ENCODE measurements at regions not wholly inside any gene's neighbourhood (a gene's known extent, or its start where the extent isn't known, plus 50 kb on each side); places are given as distances from the start of the nearest gene placed in this dataset.
"Not testable (repeated sequence)": the region's sequence is repeated elsewhere in the genome, so short reads cannot be mapped to it uniquely, and the experiment has no call there.

DNA sequence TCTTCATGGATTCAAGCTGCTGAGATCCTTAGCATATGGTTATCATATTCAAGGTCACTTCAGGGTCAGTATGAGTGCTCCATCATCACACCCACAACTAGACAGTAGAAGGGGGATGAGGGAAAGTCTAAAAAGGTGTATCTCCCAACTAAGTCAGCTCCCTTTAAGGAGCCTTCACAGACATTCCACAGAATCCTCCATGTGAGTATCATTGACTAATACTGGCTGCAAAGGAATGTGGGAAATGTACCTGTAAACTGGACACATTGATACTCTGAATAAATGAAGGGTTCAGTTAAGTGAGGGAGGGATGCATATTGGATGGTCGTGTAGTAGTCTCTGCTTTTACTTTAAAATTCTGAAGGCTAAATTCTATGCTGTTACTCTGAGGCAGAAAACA lies 330.7 kb downstream of the LRRC70 start:
- DNase-seq (ENCODE audit: low read depth in 2 of 3, low spot score in 2 of 3), result no peak

DNA sequence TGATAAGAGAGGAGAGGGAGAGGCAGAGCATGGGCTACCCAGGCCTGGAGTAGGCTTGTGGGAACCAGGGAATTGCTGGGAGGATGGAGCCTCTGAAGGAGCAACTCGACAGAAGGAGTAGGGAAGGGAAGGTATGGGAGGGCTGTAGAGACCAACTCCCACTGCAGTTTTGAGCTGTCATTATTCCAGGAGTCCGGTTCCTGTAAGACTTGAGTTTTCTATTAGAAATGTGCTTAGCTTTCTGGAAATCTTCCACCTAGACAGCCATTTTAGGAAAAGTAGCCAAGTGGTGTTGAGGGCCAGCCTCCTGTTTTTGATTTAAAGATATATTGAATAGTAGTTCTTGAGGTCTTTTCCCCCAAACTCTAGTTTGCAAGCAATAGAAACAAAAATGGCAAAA lies 323.5 kb downstream of the LRRC70 start:
- no peak for DNase-seq (ENCODE audit: low read depth in 2 of 3, low spot score in 2 of 3)

DNA sequence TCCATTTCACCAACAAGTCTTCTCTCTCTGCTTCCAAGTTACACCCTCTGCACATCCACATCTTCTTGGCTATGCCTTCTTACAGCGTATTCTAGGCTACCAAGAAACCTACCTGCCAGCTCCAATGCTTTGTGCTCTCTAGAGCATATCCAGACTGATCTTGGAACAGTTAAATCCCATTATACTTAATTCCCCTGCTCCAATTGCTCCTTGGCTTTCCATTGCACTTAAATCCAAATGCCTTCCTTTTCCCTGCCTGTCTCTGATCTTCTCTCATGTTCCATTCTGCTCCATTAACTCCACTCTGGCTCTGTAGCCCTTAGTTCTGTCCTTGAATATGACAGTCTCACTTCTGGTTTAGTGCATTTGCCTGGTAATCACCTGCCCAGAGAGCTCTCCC lies 322.4 kb downstream of the LRRC70 start:
- DNase-seq (ENCODE audit: low read depth in 2 of 3, low spot score in 2 of 3), result no peak

DNA sequence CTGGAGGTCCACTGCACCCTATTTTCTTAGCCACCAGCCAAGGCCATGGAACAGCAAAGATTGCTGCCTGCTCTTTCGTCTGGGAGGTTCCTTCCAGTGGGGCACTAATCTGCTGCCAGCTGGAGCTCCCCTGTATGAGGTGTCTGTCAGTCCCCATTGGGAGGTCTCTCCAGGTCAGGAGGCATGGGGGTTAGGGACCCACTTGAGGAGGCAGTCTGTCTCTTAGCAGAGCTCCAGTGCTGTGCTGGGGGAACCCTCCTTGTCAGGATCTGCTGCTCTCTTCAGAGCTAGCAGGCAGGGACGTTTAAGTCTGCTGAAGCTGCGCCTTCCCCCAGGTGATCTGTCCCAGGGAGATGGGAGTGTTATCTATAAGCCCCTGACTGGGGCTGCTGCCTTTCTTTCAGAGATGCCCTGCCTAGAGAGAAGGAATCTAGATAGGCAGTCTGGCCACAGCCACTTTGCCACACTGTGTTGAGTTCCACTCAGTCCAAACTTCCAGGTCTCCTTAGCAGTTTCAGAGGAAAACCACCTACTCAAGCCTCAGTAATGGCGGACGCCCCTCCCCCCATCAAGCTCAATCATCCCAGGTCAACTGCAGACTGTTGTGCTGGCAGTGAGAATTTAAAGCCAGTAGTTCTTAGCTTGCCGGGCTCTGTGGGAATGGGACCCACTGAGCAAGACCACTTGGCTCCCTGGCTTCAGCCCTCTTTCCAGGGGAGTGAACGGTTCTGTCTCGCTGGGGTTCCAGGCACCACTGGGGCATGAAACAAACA lies 317.7 kb downstream of the LRRC70 start:
- no peak for DNase-seq (ENCODE audit: low read depth in 2 of 3, low spot score in 2 of 3)

DNA sequence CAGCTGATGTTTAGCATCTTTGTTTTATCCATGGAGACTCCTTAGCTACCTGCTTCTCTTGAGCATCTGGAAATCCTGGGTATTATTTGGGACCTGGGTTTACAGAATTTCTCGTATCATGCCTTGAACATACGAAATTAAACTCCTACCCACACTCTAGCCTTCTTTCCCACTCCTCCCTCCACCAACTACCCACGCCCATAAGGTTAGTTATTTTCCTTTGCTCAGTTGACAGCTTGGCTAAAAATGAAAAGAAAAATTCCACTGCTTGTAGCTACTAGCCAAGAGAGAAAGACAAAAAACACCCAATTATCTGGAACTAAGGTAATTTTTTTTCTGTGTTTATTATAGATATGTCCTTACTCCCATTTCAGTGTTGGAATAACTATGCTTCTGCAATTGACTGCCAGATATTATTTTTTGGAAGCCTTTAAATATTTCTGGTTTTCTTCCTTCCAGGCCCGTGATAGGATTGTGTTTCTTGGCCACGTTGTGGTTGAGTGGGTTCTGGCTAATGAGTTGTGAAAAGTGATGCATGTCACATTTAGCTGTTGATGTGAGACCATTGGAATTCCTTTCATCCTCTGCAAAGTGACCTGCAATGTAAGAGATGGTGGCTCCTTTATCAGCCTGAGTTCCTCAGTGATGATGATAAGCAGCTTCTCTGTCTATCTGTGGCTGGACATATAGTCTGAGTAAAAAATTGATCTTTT lies 308.1 kb downstream of the LRRC70 start:
- no peak for DNase-seq (ENCODE audit: low read depth in 2 of 3, low spot score in 2 of 3)

DNA sequence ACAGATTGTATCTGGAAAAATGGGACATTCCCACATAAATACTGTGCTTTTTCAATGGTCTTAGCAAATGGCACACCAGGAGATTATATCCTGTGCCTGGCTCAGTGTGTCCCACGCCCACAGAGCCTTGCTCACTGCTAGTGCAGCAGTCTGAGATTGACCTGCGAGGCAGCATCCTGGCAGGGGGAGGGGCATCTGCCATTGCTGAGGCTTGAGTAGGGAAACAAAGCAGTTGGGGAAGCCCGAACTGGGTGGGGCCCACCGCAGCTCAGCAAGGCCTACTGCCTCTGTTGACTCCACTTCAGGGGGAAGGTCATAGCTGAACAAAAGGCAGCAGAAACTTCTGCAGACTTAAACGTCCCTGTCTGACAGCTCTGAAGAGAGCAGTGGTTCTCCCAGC lies 258.7 kb downstream of the LRRC70 start:
- DNase-seq (ENCODE audit: low read depth in 2 of 3, low spot score in 2 of 3), result not testable (repeated sequence)

DNA sequence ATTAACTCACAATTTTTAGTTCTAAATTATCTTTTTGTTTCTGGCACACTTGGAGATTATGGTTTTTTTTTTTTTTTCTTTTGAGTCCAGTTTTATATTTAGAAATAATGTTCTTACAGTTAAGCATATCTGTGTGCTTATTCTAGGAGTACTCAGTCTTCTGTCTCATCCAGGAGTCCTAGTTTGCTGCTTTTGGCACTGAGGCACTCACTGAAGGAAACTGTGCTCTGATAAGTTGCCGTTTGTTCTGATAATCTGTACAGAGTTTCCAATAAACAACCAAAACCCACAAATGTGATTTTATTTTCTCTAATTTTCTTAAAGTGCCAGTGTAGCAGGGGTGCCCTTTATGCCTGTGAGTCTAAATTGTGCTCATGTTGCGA lies 251.0 kb downstream of the LRRC70 start:
- no peak for DNase-seq (ENCODE audit: low read depth in 2 of 3, low spot score in 2 of 3)

DNA sequence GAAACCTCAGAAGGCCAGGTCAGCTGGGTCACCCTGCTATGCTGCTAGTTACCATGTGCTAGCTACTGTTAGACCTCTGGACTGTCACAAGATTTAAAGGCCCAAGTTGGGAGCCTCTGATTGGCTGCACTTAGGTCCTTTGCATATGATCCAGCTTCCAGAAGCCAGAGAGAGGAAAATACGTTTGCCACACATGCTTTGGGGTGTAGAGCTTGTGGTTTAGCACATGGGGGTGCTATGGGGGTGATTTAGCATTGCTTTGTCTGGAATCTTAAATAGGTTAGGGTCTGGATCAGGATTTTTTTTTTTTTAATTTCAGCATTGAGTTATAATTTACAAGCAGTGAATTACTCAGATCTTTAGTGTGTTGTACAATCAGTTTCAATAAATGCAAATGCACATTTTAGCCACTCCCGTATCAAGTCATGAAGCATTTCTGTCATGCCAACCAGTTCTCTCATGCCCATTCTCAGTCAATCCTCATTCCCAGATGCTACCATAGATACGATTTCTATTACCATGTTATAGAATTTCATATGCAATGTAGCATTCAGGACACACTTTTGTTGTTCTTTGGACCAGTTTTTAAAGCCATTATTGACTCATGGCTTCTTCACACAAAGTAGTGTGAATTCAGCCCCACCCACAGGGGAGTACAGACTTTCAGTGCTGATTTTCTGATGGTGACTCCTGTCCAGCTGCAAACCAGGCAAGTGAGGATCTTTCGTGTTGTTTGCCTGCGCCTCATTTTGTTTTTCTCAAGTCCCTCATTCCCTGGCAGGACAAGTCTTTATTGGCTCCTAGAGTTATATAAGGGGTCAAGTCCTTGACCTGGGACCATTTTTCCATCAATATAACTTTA lies 250.4 kb downstream of the LRRC70 start:
- no peak for DNase-seq (ENCODE audit: low read depth in 2 of 3, low spot score in 2 of 3)

DNA sequence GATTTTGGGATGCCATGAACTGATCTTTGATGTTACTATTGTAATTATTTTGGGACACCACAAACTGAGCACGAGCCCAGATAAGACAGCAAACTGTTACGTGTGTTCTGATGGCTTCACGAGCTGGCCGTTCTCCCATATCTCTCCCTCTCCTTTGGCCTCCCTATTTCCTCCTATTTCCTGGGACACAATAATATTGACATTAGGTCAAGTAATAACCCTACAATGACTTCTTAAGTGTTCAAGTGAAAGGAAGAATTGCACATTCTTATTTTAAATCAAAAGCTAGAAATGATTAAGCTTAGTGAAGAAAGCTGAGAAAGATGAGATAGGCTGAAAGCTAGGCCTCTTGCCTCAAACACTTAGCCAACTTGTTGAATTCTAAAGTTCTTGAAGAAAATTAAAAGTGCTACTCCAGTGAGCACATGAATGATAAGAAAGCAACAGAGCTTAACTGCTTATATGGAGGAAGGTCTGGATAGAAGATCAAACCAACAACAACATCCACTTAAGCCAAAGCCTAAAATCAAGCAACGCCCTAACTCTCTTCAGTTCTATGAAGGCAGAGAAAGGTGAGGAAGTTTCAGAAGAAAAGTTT lies 247.1 kb downstream of the LRRC70 start:
- DNase-seq (ENCODE audit: low read depth in 2 of 3, low spot score in 2 of 3), result no peak

DNA sequence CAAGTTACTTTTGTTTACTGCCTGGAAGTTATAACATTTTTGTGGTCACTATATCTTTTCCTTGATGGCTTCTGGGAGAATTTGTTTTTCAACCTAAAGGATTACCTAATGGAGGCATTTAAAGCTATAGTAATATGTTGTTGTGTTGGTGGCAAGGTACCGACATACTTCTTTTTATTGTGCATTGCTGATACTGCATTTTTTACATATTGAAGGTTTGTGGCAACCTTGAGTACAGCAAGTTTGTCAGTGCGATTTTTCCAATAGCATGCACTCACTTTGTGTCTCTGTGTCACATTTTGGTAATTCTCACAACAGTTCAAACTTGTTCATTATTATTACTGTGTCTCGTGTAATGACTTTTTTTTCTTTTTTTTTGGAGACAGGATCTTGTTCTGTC lies 246.3 kb downstream of the LRRC70 start:
- DNase-seq (ENCODE audit: low read depth in 2 of 3, low spot score in 2 of 3), result no peak

DNA sequence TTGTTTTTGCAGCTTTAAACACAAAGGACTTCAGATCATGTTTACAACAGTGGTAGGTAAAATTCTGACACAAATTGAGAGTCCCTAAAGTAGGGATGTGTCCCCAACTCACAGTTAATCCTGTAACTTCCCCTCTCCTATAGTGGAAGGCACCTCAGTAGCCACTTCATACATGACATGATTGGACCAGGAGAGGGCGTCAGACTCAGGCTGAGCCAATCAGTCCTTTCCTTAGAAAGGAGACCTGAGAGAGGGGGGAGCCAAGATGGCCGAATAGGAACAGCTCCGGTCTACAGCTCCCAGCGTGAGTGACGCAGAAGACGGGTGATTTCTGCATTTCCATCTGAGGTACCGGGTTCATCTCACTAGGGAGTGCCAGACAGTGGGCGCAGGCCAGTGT lies 238.4 kb downstream of the LRRC70 start:
- not testable (repeated sequence) for DNase-seq (ENCODE audit: low read depth in 2 of 3, low spot score in 2 of 3)

DNA sequence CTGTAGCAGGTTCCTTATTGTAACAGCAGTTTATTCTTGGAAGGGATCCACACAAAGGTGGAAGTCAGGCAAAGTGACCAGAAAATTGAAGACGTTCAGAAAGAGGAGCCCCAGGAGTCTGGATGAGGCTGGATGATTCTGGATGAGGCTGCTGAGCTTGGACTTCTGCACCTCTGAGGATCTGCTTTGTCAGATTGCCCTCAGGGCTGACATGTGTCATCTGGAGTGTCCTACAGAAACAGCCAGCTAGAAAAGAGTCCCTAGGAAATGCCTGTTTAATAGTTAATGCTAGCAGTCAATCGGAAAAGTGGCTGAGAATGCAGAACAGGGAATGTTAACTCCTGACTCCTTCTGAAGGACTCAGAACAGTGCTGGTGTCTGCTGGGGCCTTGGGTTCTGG lies 236.4 kb downstream of the LRRC70 start:
- DNase-seq (ENCODE audit: low read depth in 2 of 3, low spot score in 2 of 3), result no peak

DNA sequence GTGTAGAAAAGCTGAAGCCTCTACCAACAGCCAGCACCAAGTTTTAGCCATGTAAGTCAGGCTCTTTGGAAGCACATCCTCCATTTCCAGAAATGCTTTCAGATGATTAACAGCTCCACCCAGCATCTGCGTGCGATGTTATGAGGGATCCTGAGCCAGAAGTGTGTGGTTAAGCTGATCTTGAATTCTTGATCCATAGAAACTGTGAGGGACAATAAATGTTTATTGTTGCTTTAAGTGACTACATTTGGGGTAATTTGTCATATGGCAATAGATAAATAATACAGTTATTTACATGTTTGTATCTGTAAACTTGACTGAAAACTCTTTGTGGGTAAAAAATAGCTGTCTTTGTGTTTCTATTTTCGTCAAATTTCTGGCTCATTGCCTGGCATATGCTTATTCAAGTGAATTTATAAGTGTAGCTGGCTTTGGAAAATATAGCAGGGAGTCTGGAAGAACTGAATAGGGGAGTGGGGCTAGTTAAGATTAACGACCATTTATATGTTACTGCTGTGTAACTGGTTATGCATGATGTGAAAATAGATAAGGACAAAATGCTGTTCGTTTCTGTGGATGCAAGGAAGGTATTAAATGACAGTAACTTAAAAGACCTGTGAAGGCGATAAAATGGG lies 234.1 kb downstream of the LRRC70 start:
- no peak for DNase-seq (ENCODE audit: low read depth in 2 of 3, low spot score in 2 of 3)

DNA sequence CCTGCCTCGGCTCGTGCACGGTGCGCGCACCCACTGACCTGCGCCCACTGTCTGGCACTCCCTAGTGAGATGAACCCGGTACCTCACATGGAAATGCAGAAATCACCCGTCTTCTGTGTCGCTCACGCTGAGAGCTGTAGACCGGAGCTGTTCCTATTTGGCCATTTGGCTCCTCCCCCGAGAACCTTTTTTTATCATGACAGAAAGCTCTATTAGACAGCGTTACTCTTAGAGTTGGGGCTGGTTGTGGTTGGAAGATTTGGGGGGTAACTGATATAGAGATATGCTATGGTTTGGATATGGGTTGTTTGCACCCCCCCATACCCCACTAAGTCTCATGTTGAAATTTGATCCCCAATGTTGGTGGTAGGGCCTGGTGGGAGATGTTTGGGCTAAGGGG lies 226.2 kb downstream of the LRRC70 start:
- DNase-seq (ENCODE audit: low read depth in 2 of 3, low spot score in 2 of 3), result not testable (repeated sequence)

DNA sequence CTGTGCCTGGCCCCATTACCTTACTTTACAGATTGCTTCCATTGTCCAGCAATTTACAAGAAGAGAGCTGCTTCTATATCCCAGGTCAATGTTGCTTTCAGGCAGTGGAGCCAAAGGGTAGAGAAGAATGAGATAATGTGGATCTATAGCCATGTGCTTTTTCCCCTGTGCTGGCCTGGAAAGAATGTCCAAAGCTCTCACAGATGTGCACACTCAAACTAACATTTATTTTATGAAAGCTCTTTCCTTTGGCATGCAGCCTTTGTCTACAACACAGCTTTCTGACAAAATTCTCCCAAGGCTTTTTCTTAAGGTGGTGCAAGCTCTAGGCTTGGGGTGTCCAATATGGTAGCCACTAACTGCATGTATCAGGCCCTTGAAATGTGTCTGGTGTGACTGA lies 217.3 kb downstream of the LRRC70 start:
- no peak for DNase-seq (ENCODE audit: low read depth in 2 of 3, low spot score in 2 of 3)

DNA sequence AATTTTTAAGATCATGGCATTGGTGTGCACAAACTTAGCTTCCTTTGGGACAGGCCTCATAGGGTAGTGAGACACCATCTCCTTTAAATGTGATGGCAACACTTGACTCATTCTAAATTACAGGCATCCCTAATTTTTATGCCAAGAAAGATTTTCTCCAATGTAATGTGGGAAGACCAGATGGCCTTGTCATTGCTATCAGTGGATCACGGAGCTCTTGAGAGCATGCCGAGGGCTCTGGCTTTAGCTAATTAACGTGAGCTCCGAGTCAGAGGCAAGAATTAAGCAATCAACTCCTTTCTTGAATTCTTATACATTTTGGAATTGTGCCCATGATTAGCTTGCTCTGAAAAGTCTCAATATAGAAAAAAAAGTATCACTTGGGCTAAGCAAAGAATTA lies 215.8 kb downstream of the LRRC70 start:
- DNase-seq (ENCODE audit: low read depth in 2 of 3, low spot score in 2 of 3), result no peak

DNA sequence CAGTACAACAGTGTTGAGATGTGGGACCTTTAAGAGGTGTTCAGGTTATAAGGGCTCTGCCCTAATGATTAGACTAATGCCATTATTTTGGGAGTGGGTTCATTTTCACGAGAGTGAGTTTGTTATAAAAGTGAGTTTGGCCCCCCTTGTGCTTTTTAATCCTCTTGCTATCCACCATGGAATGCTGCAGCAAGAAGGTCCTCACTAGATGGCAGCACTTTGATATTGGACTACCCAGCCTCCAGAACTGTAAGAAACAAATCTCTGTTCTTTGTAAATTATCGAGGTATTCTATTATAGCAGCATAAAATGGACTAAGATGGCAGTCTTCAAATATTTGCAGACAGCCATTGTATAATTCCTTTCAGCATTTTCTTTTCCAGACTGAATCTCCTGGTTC lies 212.4 kb downstream of the LRRC70 start:
- no peak for DNase-seq (ENCODE audit: low read depth in 2 of 3, low spot score in 2 of 3)

DNA sequence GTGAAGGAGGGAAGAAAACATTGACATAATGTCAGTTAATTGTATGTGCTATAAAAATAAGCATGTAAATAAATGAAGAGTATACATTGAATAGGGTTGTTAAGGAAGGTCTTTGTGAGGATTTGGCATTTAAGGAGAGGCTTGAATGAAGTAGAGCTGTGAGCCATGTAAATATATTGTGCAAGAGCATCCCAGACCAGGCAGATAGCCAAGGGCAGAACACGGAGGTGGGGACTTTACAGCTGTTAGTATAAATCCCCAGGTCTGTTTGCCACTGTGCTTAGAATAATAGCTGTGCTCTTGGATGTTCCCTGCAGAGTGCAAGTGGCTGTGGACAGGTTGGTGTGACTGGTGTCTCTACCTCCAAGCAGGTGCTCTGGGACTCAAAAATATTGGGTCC lies 211.7 kb downstream of the LRRC70 start:
- no peak for DNase-seq (ENCODE audit: low read depth in 2 of 3, low spot score in 2 of 3)

DNA sequence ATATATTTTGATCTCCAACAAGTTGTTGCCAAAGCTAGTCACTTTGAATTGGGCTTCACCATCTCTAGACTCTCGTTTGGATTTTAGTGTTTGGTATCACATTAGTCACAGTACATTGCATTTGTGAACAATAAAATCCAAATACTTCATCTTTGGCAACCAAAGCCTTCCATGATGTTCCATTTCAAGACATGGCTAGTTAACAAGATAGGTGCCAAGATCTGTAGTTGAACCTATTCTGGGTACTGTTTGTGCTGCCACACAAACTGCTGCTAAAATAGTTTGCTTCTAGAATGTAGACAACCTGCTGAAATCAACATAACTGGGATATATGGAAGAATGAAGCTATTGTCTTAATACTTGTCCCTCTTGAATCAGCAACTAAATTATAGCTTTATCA lies 207.5 kb downstream of the LRRC70 start:
- no peak for DNase-seq (ENCODE audit: low read depth in 2 of 3, low spot score in 2 of 3)

DNA sequence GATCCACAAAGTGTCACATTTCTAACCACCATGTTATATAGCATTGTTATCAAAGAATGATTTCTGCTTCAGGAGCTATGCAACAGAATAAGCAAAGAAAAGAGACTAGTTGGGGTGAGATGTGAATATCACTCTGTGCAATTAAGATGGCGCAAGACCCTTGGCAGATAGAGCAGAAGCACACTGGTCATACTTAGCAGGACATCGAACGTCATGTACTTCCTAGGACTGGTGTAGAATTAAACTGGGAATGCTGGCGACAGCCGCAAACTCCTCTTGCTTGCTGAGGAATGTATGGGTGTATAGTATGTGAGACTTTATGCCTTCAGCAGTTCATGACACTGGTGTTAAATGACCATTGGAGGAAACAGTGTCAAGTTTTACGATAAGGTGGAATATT lies 207.0 kb downstream of the LRRC70 start:
- DNase-seq (ENCODE audit: low read depth in 2 of 3, low spot score in 2 of 3), result no peak

All from activated CD8-positive, alpha-beta memory T cell treated with anti-CD3 and anti-CD28 coated beads for 48 hours (primary cell).